ENCODE measurements at regions not wholly inside any gene's neighbourhood (a gene's known extent, or its start where the extent isn't known, plus 50 kb on each side); places are given as distances from the start of the nearest gene placed in this dataset.

DNA sequence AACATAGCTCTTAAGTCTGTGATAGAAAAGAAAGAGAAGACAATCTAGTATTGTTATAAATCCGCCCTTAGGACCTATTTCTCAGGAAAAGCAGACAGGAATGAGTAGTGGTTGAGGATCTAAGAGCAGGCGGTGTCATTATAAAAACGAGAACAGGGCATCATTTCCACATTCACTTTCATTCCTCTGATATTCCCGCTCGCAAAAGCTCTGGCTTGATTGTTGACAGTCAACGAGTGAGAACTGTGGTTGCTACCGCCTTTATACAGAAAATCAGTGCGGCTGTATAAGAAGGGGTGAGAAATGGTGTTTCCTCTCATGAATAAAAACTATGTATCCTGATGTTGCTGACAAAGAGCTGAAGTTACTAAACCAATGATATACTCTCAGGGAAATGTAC, 1409.6 kb upstream of the WWC1 start (continued):
- TF ChIP-seq, protein P1, sequence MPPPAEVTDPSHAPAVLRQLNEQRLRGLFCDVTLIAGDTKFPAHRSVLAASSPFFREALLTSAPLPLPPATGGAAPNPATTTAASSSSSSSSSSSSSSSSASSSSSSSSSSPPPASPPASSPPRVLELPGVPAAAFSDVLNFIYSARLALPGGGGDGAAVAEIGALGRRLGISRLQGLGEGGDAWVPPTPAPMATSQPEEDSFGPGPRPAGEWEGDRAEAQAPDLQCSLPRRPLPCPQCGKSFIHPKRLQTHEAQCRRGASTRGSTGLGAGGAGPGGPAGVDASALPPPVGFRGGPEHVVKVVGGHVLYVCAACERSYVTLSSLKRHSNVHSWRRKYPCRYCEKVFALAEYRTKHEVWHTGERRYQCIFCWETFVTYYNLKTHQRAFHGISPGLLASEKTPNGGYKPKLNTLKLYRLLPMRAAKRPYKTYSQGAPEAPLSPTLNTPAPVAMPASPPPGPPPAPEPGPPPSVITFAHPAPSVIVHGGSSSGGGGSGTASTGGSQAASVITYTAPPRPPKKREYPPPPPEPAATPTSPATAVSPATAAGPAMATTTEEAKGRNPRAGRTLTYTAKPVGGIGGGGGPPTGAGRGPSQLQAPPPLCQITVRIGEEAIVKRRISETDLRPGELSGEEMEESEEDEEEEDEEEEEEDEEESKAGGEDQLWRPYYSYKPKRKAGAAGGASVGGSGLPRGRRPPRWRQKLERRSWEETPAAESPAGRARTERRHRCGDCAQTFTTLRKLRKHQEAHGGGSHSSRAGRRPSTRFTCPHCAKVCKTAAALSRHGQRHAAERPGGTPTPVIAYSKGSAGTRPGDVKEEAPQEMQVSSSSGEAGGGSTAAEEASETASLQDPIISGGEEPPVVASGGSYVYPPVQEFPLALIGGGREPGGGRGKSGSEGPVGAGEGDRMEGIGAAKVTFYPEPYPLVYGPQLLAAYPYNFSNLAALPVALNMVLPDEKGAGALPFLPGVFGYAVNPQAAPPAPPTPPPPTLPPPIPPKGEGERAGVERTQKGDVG (CRISPR knock-in tag; IDR thresholded peaks at IDR 0.05): no peak
- TF ChIP-seq NFYA (IDR thresholded peaks at IDR 0.05; ENCODE audit: borderline replicate concordance, low read depth, low read length): no peak
- TF ChIP-seq FOS (IDR thresholded peaks at IDR 0.05; ENCODE audit: borderline replicate concordance, extremely low read depth, insufficient read length): no peak

DNA sequence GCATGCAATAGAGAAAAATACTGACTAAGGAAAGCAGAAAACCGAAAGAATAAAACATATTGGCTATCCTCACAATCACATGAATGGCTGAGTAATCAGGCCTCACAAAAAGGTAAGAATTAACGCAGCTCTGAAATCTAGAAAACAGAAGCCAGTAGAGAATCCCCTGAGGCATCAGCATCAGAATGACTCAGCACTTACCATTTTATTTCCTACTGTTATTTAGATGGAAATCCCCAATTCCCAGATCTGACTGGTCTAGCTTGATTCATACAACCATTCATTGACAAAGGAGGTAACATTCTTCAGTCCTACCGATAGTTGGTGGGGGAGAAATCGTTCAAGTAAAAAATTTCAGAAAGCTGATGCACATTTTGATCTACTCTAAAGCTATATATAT, 1408.4 kb upstream of the WWC1 start:
- ChIA-PET CTCF (no interaction called here), SMC1A (ENCODE audit: uncharacterized antibody, unreplicated experiment) (no interaction called here), RAD21 (ENCODE audit: unreplicated experiment) (no interaction called here), POLR2A (no interaction called here)
- H3K36me3 ChIP-seq (ENCODE audit: control insufficient read depth in 2 of 2, insufficient read depth in 2 of 2, low read length in 1 of 2): no peaks in the 10 kb centered on the region
- FAIRE-seq (no peak), DNase-seq (ENCODE audit: low read depth, low spot score) (no peak), ATAC-seq (peak; percentile 93)
- no peaks in the 10 kb centered on the region for H3K9me3 ChIP-seq (replicated peaks; ENCODE audit: control insufficient read depth, insufficient read depth, low read length)
- in situ Hi-C loops (cut with MboI) (no loop called here), intact Hi-C loops (cut with micrococcal nuclease; ENCODE audit: unreplicated experiment) (no loop called here)
- H3K4me3 ChIP-seq: no peak overlapping the region
- H2AFZ ChIP-seq (ENCODE audit: control insufficient read depth, low read depth, low read length): no peak overlapping the region
- 1% methylated on average over 4 of the region's 4 CpGs for WGBS (ENCODE audit: insufficient coverage, insufficient replicate concordance, low lambda C conversion rate, missing lambda C conversion rate)
- no peaks in the 10 kb centered on the region for H4K20me1 ChIP-seq (ENCODE audit: control insufficient read depth, insufficient read depth)
- H3K9ac ChIP-seq (ENCODE audit: control insufficient read depth, insufficient read depth, low read length): no peak overlapping the region
- no peaks in the 10 kb centered on the region for H3K27me3 ChIP-seq (replicated peaks in 1 of 2; ENCODE audit: control insufficient read depth in 2 of 2, insufficient read depth in 2 of 2, low read length in 1 of 2)
- no peak overlapping the region for H3K4me2 ChIP-seq (ENCODE audit: control insufficient read depth, insufficient read depth)
- no TSS peak for BruUV-seq (replicated peaks)
- no peaks in the 10 kb centered on the region for H3K79me2 ChIP-seq (ENCODE audit: control insufficient read depth, insufficient read depth, low read length)
- H3K4me1 ChIP-seq (ENCODE audit: control insufficient read depth, insufficient read depth, low read length): no peaks in the 10 kb centered on the region
- H3K27ac ChIP-seq (ENCODE audit: control insufficient read depth, insufficient read depth): no peak overlapping the region
- TF ChIP-seq MEF2B (IDR thresholded peaks at IDR 0.05; ENCODE audit: partially characterized antibody, poor library complexity, severe bottlenecking) (peak; percentile 34), NFIC (IDR thresholded peaks at IDR 0.05; ENCODE audit: low read depth, low read length) (no peak), BACH1 (IDR thresholded peaks at IDR 0.05; ENCODE audit: borderline replicate concordance) (peak; percentile 88; the same call in 1 of the 2 replicates)
- TF ChIP-seq, protein P2, sequence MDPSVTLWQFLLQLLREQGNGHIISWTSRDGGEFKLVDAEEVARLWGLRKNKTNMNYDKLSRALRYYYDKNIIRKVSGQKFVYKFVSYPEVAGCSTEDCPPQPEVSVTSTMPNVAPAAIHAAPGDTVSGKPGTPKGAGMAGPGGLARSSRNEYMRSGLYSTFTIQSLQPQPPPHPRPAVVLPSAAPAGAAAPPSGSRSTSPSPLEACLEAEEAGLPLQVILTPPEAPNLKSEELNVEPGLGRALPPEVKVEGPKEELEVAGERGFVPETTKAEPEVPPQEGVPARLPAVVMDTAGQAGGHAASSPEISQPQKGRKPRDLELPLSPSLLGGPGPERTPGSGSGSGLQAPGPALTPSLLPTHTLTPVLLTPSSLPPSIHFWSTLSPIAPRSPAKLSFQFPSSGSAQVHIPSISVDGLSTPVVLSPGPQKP (IDR thresholded peaks at IDR 0.05; ENCODE audit: low read depth, low read length): no peak
- TF ChIP-seq, protein P3, sequence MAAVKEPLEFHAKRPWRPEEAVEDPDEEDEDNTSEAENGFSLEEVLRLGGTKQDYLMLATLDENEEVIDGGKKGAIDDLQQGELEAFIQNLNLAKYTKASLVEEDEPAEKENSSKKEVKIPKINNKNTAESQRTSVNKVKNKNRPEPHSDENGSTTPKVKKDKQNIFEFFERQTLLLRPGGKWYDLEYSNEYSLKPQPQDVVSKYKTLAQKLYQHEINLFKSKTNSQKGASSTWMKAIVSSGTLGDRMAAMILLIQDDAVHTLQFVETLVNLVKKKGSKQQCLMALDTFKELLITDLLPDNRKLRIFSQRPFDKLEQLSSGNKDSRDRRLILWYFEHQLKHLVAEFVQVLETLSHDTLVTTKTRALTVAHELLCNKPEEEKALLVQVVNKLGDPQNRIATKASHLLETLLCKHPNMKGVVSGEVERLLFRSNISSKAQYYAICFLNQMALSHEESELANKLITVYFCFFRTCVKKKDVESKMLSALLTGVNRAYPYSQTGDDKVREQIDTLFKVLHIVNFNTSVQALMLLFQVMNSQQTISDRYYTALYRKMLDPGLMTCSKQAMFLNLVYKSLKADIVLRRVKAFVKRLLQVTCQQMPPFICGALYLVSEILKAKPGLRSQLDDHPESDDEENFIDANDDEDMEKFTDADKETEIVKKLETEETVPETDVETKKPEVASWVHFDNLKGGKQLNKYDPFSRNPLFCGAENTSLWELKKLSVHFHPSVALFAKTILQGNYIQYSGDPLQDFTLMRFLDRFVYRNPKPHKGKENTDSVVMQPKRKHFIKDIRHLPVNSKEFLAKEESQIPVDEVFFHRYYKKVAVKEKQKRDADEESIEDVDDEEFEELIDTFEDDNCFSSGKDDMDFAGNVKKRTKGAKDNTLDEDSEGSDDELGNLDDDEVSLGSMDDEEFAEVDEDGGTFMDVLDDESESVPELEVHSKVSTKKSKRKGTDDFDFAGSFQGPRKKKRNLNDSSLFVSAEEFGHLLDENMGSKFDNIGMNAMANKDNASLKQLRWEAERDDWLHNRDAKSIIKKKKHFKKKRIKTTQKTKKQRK (IDR thresholded peaks at IDR 0.05; ENCODE audit: low read depth, low read length): no peak

Data from GM12878 (cell line).